IMR-90 (cell line): ENCODE measurements at regions not wholly inside any gene's neighbourhood (a gene's known extent, or its start where the extent isn't known, plus 50 kb on each side); places are given as distances from the start of the nearest gene placed in this dataset.

Experiments used
- ATAC-seq: fragments of 200-7000 bp; cut with Tn5 transposase; 2 replicates; pipeline ENCODE4 v1.9.1; 2020; ENCODE audit warnings: low read depth, mild to moderate bottlenecking, moderate library complexity
- BruUV-seq: library from RNA; stranded (reverse); fragments of 400-500 nt; replicated peaks from 2 replicates; lab custom pipeline; 2021; lab: Mats Ljungman, UMichigan
- CTCF ChIA-PET: fragments of 300-600 bp; formaldehyde crosslinking; extraction: SDS; loops from one replicate; lab custom pipeline; 2021; ENCODE audit warnings: antibody characterized with exemption; lab: Yijun Ruan, JAX
- POLR2A ChIA-PET: fragments of 300-600 bp; sonication (Branson Sonifier 250); formaldehyde crosslinking; loops from one replicate; lab custom pipeline; 2022; ENCODE audit warnings: antibody characterized with exemption; ENCODE audit not compliant: unreplicated experiment; lab: Charles Lee
- DNase-seq: peaks from one replicate; pipeline ENCODE4 v3.0.0; 2013
- H2AFZ ChIP-seq: replicated peaks from 2 replicates; pipeline ENCODE3; 2013; ENCODE audit warnings: low read length, mild to moderate bottlenecking; ENCODE audit not compliant: poor library complexity
- H2AK5ac ChIP-seq: 2 replicates; pipeline ENCODE4 v1.6.1; 2013; ENCODE audit warnings: low read depth, low read length, inconsistent platforms
- H2AK9ac ChIP-seq: replicated peaks from 2 replicates; pipeline ENCODE3; 2013; ENCODE audit warnings: mild to moderate bottlenecking, low read depth, low read length, moderate library complexity; ENCODE audit not compliant: poor library complexity
- H2BK120ac ChIP-seq: 2 replicates; pipeline ENCODE4 v1.6.1; 2013; ENCODE audit warnings: low read depth, low read length, inconsistent platforms
- H2BK15ac ChIP-seq: 3 replicates; pipeline ENCODE4 v1.6.1; 2013; ENCODE audit warnings: low read depth, low read length, inconsistent platforms
- H2BK20ac ChIP-seq: 2 replicates; pipeline ENCODE4 v1.6.1; 2013; ENCODE audit warnings: low read depth, mild to moderate bottlenecking, inconsistent platforms, low read length, moderate library complexity
- H2BK5ac ChIP-seq: 2 replicates; pipeline ENCODE4 v1.6.1; 2013; ENCODE audit warnings: mild to moderate bottlenecking, low read depth, low read length, inconsistent platforms; ENCODE audit not compliant: poor library complexity, severe bottlenecking
- H3K14ac ChIP-seq: replicated peaks from 2 replicates; pipeline ENCODE4 v1.6.1; 2013; ENCODE audit warnings: low read depth, low read length, inconsistent platforms
- H3K18ac ChIP-seq: 2 replicates; pipeline ENCODE4 v1.6.1; 2013; ENCODE audit warnings: low read depth, low read length, control low read depth
- H3K23ac ChIP-seq: 2 replicates; pipeline ENCODE4 v1.6.1; 2013; ENCODE audit warnings: low read depth, low read length, inconsistent platforms
- H3K27ac ChIP-seq: 2 replicates; pipeline ENCODE4 v1.5.1; 2013; ENCODE audit warnings: mild to moderate bottlenecking, control low read depth, low read length; ENCODE audit not compliant: insufficient read depth
- H3K27me3 ChIP-seq: 2 replicates; pipeline ENCODE4 v1.6.1; 2013; ENCODE audit warnings: low read length; ENCODE audit not compliant: control insufficient read depth, insufficient read depth
- H3K36me3 ChIP-seq: 2 replicates; pipeline ENCODE4 v1.6.1; 2013; ENCODE audit warnings: low read length, mixed read lengths; ENCODE audit not compliant: control insufficient read depth, insufficient read depth
- H3K4ac ChIP-seq: 2 replicates; pipeline ENCODE4 v1.6.1; 2013; ENCODE audit warnings: low read depth, low read length, inconsistent platforms
- H3K4me1 ChIP-seq: 2 replicates; pipeline ENCODE4 v1.6.1; 2013; ENCODE audit warnings: low read length, mixed read lengths; ENCODE audit not compliant: control insufficient read depth, insufficient read depth
- H3K4me2 ChIP-seq: 2 replicates; pipeline ENCODE4 v1.6.1; 2013; ENCODE audit warnings: low read depth, mild to moderate bottlenecking, control low read depth, low read length, moderate library complexity
- H3K4me3 ChIP-seq: 2 replicates; pipeline ENCODE4 v1.5.1; 2013; ENCODE audit warnings: low read depth, mild to moderate bottlenecking, control low read depth, low read length, moderate library complexity; ENCODE audit not compliant: insufficient read depth
- H3K56ac ChIP-seq: 2 replicates; pipeline ENCODE4 v1.6.1; 2013; ENCODE audit warnings: low read length, inconsistent platforms; ENCODE audit not compliant: insufficient read depth; ENCODE audit errors: extremely low read depth
- H3K79me1 ChIP-seq, 2 experiments: 2 replicates each; pipeline ENCODE4 v1.6.1; 2013; ENCODE audit warnings: low read length in 2 of 2, inconsistent platforms in 1 of 2, low read depth in 1 of 2
- H3K9ac ChIP-seq: 2 replicates; pipeline ENCODE4 v1.6.1; 2013; ENCODE audit warnings: low read depth, low read length, control low read depth
- H3K9me1 ChIP-seq: 2 replicates; pipeline ENCODE4 v1.6.1; 2013; ENCODE audit warnings: low read length, inconsistent platforms; ENCODE audit not compliant: insufficient read depth
- H3K9me3 ChIP-seq: 2 replicates; pipeline ENCODE4 v1.6.1; 2013; ENCODE audit warnings: low read length; ENCODE audit not compliant: control insufficient read depth, insufficient read depth
- H4K20me1 ChIP-seq: 2 replicates; pipeline ENCODE4 v1.6.1; 2013; ENCODE audit warnings: low read length, inconsistent platforms; ENCODE audit not compliant: insufficient read depth
- H4K5ac ChIP-seq: 2 replicates; pipeline ENCODE4 v1.6.1; 2013; ENCODE audit warnings: mild to moderate bottlenecking, low read depth, low read length, control low read depth
- H4K8ac ChIP-seq, 2 experiments: 2 replicates each; pipeline ENCODE4 v1.6.1; 2013; ENCODE audit warnings: low read depth in 2 of 2, low read length in 2 of 2, control low read depth in 1 of 2, inconsistent platforms in 1 of 2
- H4K91ac ChIP-seq: 2 replicates; pipeline ENCODE4 v1.6.1; 2013; ENCODE audit warnings: low read depth, low read length, inconsistent platforms; ENCODE audit not compliant: insufficient read depth
- CTCF ChIP-seq: conservative IDR thresholded peaks from 2 replicates; pipeline ENCODE4 v1.5.1; 2012; ENCODE audit warnings: mild to moderate bottlenecking, low read depth, low read length, improper control_type of control experiment
- ELK1 ChIP-seq: fragments of 150-350 bp; IDR thresholded peaks from 2 replicates; pipeline ENCODE4 v1.6.1; 2016; ENCODE audit warnings: low read depth, mild to moderate bottlenecking, low read length, moderate library complexity, borderline replicate concordance
- MAZ ChIP-seq: IDR thresholded peaks from 2 replicates; pipeline ENCODE4 v1.6.1; 2012; ENCODE audit warnings: low read depth, mild to moderate bottlenecking, low read length, improper control_type of control experiment, moderate library complexity, borderline replicate concordance
- MXI1 ChIP-seq: IDR thresholded peaks from 2 replicates; pipeline ENCODE4 v1.6.1; 2012; ENCODE audit warnings: low read depth, mild to moderate bottlenecking, low read length, moderate library complexity, borderline replicate concordance
- RAD21 ChIP-seq: IDR thresholded peaks from 2 replicates; pipeline ENCODE4 v1.6.1; 2012; ENCODE audit warnings: low read length, improper control_type of control experiment
- RCOR1 ChIP-seq: IDR thresholded peaks from 2 replicates; pipeline ENCODE4 v1.6.1; 2012; ENCODE audit warnings: mild to moderate bottlenecking, low read length, improper control_type of control experiment; ENCODE audit not compliant: insufficient replicate concordance
- SMC3 ChIP-seq: fragments of 150-350 bp; IDR thresholded peaks from 2 replicates; pipeline ENCODE4 v1.6.1; 2016; ENCODE audit warnings: low read depth, mild to moderate bottlenecking, antibody characterized with exemption, low read length, moderate library complexity
- USF2 ChIP-seq: fragments of 150-350 bp; IDR thresholded peaks from 2 replicates; pipeline ENCODE4 v1.6.1; 2017; ENCODE audit warnings: mild to moderate bottlenecking, antibody characterized with exemption, low read length, low read depth
- WGBS, 2 experiments: methylation state at CpG; one replicate each; pipeline versions ENCODE4 v1.1.5 to v1.1.7; 2013; ENCODE audit warnings: missing lambda C conversion rate in 2 of 2; ENCODE audit not compliant: insufficient read length in 1 of 2; ENCODE audit errors: extremely low coverage in 2 of 2; 5-methylcytosine and 5-hydroxymethylcytosine counted together
- dilution Hi-C: fragments of 300-500 bp; cut with HindIII; formaldehyde crosslinking; loops from one replicate; pipeline ENCODE4 v1.14.3; 2018; ENCODE audit warnings: low sequenced_read_pairs; ENCODE audit not compliant: unreplicated experiment
- in situ Hi-C: fragments of 300-500 bp; cut with MboI; formaldehyde crosslinking; loops from 3 replicates; pipeline ENCODE4 v1.14.3; 2019; ENCODE audit warnings: low sequenced_read_pairs, inconsistent platforms, mixed read lengths
- intact Hi-C: fragments of 100-400 bp; cut with micrococcal nuclease; formaldehyde crosslinking; loops from 2 replicates; pipeline ENCODE4 v1.10.0; 2022

- no peak overlapping the region for H2BK20ac ChIP-seq
- POLR2A ChIA-PET: no interaction called here
Observed at GRCh38 chr16:10317425-10318001, 68.3 kb upstream of the ATF7IP2 start.

More at GRCh38 chr16:10317425-10318001, 68.3 kb upstream of the ATF7IP2 start:
- no peak overlapping the region for H3K4me3 ChIP-seq
- H3K23ac ChIP-seq: no peak overlapping the region
- H2AK5ac ChIP-seq: no peak overlapping the region
- dilution Hi-C loops (no loop called here), in situ Hi-C loops (no loop called here), intact Hi-C loops (no loop called here)
- H3K18ac ChIP-seq: no peak overlapping the region
- no peak overlapping the region for H2BK120ac ChIP-seq
- H3K27ac ChIP-seq: no peak overlapping the region
- H3K36me3 ChIP-seq: no peaks in the 10 kb centered on the region
- H4K8ac ChIP-seq: no peak overlapping the region
- no peaks in the 10 kb centered on the region for H3K9me1 ChIP-seq
- CTCF ChIA-PET: no interaction called here
- no peak overlapping the region for H3K56ac ChIP-seq
- H3K4me2 ChIP-seq: no peak overlapping the region
- TF ChIP-seq ELK1 (no peak), RAD21 (no peak), CTCF (no peak), RCOR1 (no peak), MXI1 (no peak), SMC3 (no peak), USF2 (no peak), MAZ (no peak)
- H3K27me3 ChIP-seq: no peaks in the 10 kb centered on the region
- H3K4ac ChIP-seq: no peak overlapping the region
- no peak overlapping the region for H2AFZ ChIP-seq
- ATAC-seq (no peak), DNase-seq (no peak)
- no peaks in the 10 kb centered on the region for H3K4me1 ChIP-seq
- no peak overlapping the region for H4K5ac ChIP-seq
- WGBS, 2 experiments: 50% methylated on average over 1 of the region's 3 CpGs; no CpG with 5 or more reads in 1 of the 2 experiments
- no TSS peak for BruUV-seq
- H4K20me1 ChIP-seq: no peaks in the 10 kb centered on the region
- no peak overlapping the region for H3K14ac ChIP-seq
- no peak overlapping the region for H3K9ac ChIP-seq
- no peak overlapping the region for H2AK9ac ChIP-seq
- H4K91ac ChIP-seq: no peak overlapping the region
- no peak overlapping the region for H2BK15ac ChIP-seq
- no peaks in the 10 kb centered on the region for H3K9me3 ChIP-seq
- no peaks in the 10 kb centered on the region for H3K79me1 ChIP-seq
- no peak overlapping the region for H2BK5ac ChIP-seq
